HG03469 (cell line): ENCODE measurements at regions not wholly inside any gene's neighbourhood (a gene's known extent, or its start where the extent isn't known, plus 50 kb on each side); places are given as distances from the start of the nearest gene placed in this dataset.
"Not testable (repeated sequence)": the region's sequence is repeated elsewhere in the genome, so short reads cannot be mapped to it uniquely, and the experiment has no call there.

Source experiments
- ATAC-seq: cut with Tn5 transposase; IDR thresholded peaks from one replicate; pipeline ENCODE4 v1.9.1; 2021; ENCODE audit warnings: mild to moderate bottlenecking, moderate library complexity, moderate number of reproducible peaks; ENCODE audit not compliant: unreplicated experiment

DNA sequence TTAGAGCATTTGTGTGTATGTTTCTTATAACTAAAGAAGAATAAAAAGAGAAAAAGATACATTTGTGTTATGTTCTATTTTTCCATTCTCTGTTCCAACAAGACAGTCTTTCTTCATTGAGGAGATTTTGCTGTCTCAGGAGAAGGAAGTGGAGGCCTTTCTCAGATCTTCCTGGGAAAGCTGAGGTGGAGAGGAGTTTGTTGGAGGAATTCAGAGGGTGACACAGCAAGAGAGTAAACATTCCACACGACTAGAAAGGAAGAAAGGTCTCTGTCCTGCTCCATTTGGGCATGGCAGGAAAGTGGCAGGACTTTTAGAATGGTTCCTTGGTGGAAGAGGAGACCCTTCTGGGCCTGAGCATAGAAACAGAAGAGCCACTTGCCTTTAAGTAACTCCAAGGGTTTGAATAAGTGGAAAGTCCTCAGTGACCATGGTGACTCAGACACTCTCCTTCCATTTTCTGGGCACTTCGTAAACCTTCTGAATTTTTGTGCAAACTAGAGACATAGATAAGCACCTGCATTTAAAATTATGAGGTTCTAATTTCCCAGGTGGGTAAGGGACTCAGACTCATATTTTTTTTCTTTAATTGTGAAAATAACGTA is 52.3 kb upstream of the COL5A2 start:
- ATAC-seq = no peak

DNA sequence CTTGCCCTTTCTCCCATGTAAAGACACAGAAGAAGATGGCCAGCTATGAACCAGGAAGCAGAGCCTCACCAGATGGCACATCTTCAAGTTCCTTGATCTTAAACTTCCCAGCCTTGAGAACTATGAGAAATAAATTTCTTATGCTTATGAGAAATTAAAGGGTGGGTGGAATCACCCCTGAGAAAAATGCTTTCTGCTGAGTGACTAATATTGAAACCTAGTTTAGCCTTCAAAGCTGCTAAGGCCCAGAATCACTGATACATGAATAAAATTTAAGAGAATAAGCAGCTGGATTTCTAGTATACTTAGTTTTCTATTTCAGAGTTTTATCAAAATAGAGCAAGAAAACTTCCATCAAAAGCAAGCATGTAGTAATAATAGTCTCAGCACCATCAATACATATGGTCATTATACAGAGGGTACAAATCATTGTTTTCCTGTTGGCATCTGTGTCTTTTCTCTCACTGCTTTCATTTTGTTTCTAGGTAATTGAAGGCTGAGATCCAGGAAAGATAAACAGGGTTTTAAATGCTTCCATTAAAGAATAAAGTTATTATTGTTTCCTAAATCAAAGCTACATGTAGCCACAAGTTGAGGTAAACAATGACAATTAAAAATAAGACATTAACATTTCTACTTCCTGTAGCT is 53.3 kb upstream of the COL5A2 start:
- ATAC-seq = peak; percentile 78

DNA sequence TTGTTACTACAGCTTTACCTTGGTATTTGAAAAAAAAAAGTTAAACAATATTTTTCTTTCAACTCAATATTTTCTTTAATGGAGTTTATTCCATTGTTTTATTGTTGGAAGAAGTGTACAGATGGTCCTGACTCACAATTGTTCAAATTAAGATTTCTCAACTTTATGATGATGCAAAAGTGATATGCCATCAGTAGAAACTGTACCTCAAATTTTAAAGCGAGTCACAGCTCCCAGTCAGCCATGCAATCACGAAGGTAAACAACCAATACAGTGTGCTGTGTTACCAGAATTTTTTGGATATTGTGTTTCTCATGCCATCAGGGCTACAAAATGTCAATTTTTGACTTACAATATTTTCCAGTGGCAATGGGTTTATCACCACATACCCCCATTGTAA is 54.0 kb upstream of the COL5A2 start:
- no peak for ATAC-seq

DNA sequence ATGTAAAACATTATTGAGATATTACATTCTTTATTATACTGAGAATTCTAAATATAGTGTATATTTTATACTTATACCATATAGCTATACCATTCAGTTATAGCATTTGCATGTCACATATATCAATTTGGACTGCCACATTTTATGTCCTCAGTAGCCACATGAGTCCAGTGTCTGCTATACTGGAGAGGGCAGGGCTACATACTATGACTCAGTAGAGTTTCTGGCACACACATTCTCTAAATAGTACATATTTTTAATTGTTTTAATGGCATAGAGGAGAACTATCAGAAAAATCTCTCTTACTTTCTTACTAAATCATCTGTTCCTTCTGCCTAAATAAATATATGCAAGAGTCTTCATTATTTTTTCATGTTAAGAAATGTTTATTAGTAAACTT is 55.4 kb upstream of the COL5A2 start:
- ATAC-seq = no peak

DNA sequence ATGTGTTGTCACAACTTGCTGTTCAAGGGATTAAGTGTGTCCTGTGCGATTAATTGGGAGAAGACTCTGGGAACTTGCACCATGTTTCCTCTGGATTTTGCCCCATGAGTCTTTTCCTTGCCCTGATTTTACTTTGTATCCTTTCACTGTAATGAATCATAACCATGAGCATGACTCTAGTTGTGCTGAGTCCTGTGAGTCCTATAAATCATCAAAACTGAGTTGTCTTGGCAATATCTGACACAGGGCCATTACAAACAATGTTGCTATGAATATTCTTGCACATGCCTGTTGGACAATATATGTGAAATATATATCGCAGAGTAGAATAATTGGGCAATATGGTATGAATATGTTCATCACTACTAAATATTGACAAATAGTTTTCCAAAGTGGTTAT is 56.5 kb upstream of the COL5A2 start:
- no peak for ATAC-seq

DNA sequence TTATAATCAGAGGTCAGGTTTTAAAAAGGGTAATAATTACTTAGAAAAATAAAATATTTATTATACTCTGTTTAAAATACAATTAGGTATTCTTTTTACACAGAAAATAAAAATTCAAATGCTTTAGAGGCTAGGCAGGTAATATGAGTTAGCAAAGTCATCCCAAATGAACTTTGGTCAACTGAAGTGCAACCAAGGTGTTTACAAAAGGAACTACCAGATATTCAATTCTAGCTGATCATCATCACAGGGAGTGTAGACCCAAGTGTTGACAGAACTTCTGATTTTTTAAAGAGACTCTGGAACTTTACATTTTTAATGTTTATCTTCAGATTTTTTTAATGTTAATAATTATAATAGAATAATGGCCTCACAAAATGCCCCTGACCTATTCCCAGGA is 59.3 kb upstream of the COL5A2 start:
- ATAC-seq = no peak

DNA sequence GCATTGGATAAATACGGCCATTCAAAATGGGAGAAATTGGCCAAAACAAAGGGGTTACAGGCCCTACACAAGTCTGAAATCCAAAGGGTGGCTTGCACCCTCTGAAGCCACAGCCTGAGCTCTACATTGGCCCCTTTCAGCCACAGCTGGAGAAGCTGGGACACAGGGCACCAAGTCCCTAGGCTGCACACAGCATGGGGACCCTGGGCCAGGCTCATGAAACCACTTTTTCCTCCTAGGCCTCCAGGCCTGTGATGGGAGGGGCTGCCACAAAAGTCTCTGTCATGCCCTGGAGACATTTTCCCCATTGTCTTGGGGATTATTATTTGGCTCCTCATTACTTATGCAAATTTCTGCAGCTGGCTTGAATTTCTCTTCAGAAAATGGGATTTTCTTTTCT is 64.3 kb upstream of the COL5A2 start:
- ATAC-seq = not testable (repeated sequence)

DNA sequence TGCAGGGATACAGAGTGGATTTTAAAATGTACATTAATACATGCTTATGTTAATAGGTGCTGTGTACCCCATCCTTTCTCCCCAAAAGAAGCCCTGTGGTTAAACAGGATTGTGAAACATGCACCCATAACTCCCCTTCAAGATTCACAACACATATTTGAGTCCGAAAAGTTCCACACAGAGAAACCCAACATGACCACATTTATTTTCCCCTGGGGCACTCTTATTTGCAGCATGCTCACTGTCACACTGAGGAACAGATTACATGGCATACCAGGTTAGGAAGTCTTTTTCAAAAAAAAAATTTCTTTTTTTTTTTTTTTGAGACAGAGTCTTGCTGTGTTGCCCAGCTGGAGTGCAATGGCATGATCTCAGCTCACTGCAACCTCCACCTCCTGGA is 67.7 kb upstream of the COL5A2 start:
- no peak for ATAC-seq

DNA sequence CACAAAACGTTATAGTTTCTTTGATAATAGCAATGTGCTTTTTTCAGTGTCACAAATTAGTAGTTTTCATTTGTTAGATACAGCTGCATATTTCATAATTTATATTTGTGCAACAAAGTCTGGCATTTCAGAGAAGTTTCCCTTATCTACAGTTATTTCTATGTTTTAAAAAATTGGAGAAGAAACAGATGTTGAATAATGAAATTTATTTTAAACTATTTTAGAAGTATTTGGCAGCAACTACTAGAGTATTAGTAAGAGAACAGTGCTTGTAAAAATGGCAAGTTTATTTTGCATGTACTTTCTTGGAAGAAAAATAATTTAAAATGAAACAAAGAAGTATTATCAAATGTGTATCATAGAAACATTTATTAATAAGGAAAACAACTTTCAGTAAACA is 68.6 kb upstream of the COL5A2 start:
- ATAC-seq = no peak

DNA sequence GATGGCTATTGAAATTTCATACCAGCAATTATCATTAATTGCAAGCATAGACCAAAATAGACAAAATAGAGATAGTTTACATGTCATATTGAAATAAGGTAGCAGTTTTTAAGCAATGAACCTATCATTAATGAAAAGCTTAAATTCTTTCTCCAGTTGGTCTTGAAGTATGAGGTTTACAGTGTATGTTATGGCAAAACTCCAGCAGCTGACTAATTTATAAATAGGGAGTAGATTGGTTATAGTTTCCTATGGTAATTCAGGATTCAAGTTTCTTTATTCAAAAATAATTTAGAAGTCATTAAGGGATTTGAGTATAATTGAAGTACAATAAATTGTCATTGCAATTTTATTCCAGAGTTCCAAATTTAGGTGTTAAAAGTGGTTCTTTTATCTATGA is 69.6 kb upstream of the COL5A2 start:
- no peak for ATAC-seq

DNA sequence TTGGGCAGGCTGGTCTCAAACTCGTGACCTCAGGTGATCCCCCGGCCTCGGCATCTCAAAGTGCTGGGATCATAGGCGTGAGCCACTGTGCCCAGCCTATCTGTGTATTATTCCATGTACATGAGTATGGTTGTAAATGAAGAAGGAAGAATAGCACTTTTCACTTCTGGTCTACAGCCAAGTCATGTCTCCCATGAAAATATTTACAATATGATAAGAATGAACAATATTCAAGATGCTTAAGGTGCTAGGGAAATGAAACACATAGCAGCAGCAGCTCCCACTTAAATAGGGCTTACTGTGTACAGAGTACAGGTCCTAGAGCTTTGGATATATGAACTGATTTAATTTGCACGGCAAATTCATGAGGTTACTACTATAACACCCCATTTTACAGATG is 70.3 kb upstream of the COL5A2 start:
- ATAC-seq = no peak

DNA sequence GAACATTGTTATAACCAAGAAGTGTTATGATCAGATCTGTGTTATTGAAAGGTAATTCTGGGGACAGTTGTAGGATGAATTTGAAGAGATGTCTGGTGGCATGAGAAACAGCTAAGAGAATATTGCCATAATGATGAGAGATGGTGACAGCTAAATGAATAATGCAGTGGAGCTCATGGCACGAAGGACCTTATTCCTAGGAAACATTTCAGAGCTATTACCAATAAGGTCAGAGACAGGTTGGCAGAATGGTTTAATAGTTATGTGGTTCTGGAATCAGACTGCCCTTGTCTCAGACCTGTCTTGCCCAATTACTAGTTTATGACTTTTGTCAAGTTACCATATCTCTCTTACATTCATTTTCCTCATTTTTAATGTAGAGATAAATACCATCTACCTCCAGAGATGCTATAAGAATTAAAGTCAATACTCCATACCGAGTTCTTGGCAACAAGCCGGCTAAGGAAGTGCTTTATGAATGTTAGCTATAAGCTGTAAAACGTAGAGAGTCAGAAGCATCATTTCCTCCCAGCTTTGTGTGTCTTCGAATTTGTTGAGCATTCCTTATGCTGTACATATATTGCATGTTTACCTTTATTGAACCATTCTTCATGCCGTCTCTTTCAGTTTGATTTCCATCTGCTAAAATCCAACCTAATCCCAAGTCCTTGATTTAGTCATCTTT is 73.6 kb upstream of the COL5A2 start:
- no peak for ATAC-seq

DNA sequence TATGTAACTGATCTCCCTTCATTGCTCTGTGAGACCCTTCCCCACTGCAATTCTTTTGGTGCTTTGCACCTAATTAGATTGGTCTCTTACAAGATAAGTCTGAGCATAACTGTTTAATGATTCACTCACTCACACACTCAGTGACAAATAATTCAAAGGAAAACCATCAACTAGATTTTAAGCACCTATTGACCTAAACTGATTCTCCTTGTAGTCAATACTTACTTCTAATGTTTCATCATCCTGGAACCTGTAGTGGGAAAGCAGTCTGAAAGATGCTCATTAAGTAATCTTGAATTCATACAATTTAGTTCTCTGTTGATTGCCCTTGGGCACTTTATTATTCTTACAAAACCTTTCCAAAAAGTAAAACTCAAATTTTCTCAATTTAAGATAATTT is 74.3 kb upstream of the COL5A2 start:
- no peak for ATAC-seq

DNA sequence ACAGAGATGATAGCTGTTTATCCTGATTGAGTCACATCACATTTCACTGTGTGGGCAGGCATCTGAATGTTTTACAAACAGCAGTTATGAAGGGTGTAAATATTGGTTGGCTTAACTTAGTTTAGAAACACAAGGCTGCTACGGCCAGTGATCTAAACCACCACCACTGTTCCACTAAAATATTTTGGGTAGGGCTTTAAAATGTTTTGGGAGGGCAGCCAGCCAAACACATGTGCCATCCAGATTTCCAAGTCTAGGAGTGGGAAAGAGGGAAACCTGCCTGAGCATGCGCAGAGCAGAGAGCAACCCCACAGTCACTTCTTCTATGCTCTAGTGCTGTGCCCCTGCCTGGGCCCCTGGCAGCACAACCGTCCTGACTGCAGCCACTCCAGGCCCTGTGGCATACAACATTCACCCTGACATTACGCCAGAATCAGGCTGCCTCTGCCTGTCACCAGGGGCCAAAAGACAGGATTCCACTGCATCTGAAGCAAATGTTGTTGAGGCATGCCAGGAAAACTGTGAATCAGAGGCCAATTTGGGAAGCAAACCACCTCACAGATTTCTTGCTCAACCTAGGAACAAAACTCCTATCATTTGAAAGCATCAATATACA is 74.8 kb upstream of the COL5A2 start:
- ATAC-seq = no peak

DNA sequence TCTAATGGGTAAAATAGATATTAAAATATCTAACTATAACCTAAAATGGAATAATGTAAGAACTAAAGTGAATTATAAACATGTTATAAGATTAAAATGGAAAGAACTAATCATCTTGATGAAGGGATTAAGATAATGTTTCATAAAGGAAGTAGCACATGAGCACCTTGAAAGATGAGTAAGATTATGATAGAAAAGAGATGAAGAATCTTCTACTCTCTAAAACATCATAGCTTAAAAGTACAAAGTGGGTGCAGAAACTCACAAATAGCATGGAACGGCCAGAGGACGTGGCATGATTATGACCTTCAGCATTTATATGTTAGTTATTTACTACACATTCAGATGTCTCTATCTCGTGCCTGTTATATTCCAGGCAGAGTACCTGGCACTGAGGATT is 76.2 kb upstream of the COL5A2 start:
- ATAC-seq = no peak

DNA sequence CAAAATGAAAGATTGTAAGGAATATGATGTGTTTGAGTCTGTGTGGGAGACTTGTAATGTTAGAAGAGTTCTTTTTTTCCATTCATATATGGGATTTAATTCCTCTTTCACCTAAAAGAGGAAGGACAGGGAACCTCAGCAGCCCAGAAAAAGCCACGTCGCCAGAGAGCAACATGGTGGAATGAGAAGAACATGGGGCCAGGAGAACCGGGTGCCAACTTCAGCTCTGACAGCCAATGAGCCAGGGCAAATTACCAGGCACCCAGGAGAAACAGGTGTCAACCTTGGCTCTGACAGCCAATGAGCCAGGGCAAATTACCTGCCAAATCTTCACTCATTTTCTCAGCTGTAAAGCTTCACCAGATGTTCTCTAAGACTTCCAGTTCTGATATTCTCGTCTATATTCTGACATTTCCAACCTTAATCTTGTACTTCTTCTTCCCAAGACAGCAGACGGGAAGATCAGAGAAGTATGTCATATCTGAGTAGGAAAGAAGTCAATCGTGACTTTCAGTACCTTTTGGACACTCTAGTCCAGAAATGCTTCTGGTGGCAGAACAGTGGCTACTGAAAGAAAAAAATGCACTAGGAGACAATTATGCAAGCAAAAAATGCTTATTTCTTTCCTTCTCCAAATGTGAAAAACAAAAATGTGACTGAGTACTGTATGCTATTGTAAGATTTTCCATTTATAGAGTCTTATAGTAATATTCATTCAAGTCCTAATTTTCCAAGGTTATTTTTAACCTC is 79.2 kb upstream of the COL5A2 start:
- ATAC-seq = no peak

DNA sequence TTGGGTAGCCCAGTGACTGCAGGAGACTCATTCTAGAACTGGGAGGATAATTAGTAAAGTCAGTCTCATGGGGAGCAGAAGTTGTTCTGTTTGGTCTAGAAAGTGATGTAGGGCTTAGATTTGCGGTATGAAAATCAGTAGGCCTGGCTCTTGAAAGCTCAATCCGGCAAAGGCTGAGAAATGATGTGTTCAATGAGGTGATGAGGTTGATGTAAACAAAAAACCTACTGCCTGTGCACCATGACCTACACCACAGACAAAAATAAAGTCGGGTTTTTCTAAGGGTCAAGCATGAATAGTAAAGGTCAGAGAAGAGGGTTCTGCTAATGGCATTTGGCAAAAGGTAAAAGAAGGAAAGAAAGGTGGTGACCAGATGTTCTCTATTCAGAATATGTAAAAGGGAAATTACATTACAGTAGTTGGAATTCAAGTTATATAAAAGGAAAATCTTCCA is 80.8 kb upstream of the COL5A2 start:
- ATAC-seq = no peak

DNA sequence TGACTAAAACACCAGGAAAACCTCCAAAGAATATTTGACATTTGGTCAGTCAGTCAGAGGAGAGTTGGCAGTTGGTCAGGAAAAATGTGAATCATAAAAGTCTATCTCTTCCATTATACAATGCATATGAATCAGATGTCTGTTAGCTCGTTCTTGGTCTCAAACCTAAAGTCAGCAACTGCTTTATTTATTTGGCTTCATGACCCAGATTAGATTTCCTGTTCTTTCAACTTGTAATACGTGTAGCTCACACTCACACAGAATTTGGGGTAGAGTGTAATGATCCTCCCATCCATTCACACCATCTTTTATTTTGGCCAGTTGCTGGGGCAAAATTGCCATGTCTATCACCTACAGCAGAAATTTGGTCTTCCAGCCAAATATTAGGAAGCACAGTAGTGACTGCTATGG is 81.9 kb upstream of the COL5A2 start:
- ATAC-seq = no peak

DNA sequence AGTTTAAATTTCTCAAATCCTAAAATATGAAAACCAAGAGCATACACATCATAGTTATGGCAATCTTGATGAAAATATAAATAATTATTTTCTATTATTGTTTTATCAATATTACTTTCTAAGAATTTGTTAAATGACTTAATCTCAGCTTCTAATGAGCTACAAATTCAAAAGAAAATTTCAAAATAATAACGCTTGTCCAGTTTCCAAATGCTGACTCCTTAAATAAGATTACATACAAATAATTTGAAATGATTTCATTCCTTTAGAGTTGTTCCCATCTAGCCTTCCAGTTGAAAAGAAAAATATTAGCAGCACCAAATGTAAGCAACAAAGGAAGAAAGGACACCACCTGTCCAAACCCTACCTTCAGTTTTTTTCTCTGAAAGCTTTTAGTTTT is 82.4 kb upstream of the COL5A2 start:
- ATAC-seq = no peak

DNA sequence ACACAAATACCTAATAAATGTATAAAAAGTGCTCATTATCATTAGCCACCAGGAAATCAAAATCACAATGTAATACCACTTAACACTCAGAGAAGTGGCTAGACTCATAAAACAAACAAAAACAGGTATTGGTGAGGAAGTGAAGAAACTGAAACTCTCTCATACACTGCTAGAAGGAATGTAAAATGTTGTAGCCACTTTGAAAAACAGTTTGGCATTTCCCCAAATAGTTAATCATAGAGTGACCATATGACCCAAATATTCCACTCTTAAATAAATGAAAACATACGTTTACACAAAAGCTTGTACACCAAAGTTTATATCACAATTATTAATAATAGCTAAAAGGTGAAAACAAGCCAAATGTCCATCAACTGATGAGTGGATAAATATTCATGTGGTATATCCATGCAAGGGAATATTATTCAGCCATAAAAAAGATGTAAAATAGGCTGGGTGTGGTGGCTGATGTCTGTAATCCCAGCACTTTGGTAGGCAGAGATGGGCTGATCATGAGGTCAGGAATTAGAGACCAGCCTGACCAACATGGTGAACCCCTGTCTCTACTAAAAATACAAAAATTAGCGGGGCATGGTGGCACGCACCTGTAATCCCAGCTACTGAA is 86.2 kb upstream of the COL5A2 start:
- ATAC-seq = no peak

DNA sequence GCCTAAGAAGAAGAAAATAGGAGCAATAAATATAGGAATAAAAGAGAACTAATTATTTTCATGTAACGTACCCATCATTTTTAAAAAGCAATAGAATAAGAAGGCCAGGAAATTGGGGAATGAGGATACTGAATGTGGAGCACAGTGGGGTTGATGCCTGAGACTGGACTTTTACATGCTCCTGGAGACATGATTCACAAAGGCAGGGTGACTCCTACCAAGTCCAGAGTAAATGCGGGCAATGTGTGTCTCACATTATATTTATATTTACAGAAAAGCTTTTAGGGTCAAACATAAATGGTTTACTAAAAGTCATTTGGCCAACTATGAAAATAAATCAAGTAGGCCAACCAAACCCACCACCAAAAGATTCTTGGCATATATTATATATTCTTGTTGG is 87.9 kb upstream of the COL5A2 start:
- ATAC-seq = no peak
